AG04449 (cell line): ENCODE measurements at regions not wholly inside any gene's neighbourhood (a gene's known extent, or its start where the extent isn't known, plus 50 kb on each side); places are given as distances from the start of the nearest gene placed in this dataset.

Experiments
- CTCF ChIA-PET: fragments of 350-600 bp; formaldehyde crosslinking; extraction: SDS; loops from one replicate; lab custom pipeline; 2021; ENCODE audit warnings: antibody characterized with exemption; lab: Yijun Ruan, JAX
- POLR2A ChIA-PET: fragments of 400-600, 350-600 bp; formaldehyde crosslinking; extraction: SDS; loops from one replicate; lab custom pipeline; 2020; ENCODE audit warnings: antibody characterized with exemption, inconsistent platforms; lab: Yijun Ruan, JAX
- DNase-seq: peaks from one replicate; pipeline ENCODE4 v3.0.0-alpha.2; 2010; ENCODE audit warnings: low read depth, low spot score
- H3K4me3 ChIP-seq: 2 replicates; pipeline ENCODE4 v1.5.1; 2011; ENCODE audit warnings: low read depth, mild to moderate bottlenecking, control low read depth, low read length
- CTCF ChIP-seq: IDR thresholded peaks from one replicate; pipeline ENCODE4 v1.5.1; 2011; ENCODE audit warnings: mild to moderate bottlenecking, moderate library complexity, low read length, control low read depth, inconsistent platforms; ENCODE audit not compliant: insufficient read depth; ENCODE audit errors: missing control alignments

- no peak for DNase-seq
- H3K4me3 ChIP-seq = no peak overlapping the region
- POLR2A ChIA-PET = no interaction called here
- CTCF ChIA-PET = interaction anchor here (1.1 kb wide), 1 partner anchor 664 kb away, joined by 3 read pairs; no protein-coding TSS in a partner anchor
- TF ChIP-seq CTCF = no peak
Measured at GRCh38 chr1:106613068-106613467, 443.4 kb upstream of the PRMT6 start.

DNA sequence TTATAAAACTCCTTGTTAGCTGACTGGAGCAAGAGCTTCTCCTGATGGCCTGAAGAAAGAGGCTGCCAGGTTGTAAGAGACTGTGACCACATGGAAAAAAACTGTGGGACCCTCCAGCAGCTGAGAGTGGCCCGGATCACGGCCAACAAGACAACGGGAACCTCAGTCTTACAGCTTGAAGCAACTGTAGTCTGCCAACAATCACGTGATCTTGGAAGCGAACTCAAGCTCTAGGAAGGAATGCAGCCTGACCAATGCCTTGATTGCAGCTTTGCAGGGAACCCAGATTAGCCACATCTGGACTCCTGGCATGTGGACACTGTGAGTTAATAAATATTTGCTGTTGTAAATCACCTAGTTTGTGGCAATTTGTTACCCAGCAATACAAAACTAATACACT lies 442.6 kb upstream of the PRMT6 start:
- ChIA-PET CTCF (interaction anchor here (1.1 kb wide), 1 partner anchor 663 kb away, joined by 3 read pairs; no protein-coding TSS in a partner anchor), POLR2A (no interaction called here)
- DNase-seq = no peak
- no peak for TF ChIP-seq CTCF
- H3K4me3 ChIP-seq = no peak overlapping the region

DNA sequence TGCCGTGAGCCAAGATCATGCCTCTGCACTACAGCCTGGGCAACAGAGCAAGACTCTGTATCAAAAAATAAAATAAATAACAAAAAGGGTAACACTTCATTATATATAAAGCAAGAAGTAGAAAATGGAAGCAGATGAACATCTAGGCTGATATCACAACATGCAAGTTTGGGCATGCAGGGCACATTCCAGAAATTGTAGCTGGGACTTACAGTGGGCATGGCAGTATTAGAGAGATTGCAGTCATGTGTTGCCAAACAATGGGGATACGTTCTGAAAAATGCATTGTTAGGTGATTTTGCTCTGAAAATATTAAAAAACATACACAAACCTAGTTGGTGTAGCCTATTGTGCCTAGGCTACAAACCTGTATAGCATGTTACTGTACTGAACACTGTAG lies 441.0 kb upstream of the PRMT6 start:
- TF ChIP-seq CTCF = no peak
- H3K4me3 ChIP-seq = no peak overlapping the region
- CTCF ChIA-PET = no interaction called here
- DNase-seq = no peak
- POLR2A ChIA-PET = no interaction called here

DNA sequence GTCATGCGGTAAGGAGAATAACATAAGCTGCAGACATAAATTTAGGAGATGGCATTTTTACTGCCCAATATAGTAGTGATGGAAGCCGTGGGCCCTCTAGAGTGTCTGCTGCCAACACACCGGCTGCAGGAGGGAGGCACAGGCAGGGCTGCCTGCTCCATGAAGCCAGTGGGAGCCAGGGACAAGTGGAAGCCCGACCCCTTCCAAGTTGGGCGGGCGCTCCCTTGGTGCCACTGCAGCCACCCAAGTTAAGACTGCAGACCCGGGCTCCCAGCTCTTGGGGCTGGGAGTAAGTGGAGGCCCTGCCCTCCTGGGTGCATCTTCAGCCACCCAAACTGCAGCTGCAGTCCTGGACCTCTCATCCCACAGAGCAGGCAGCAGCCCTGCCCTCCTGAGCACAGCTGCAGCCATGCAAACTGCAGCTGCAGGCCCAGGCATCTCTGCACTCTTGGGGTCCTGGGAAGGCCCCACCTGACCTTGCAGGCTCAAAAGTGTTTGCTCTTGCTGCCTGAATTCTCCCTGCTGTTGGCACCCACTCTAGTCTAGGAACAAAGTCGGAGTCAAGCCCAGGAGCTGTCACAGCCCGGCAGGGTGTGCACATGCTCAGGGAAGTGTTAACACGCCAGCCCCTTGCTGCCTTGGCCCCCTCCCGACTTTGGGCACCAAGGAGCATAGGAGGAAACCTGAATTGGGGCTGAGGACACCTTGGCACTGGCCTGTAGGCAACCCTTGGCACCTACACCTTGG lies 437.2 kb upstream of the PRMT6 start:
- no peak for DNase-seq
- H3K4me3 ChIP-seq = no peak overlapping the region
- ChIA-PET POLR2A (no interaction called here), CTCF (no interaction called here)
- TF ChIP-seq CTCF = no peak

- CTCF ChIA-PET = no interaction called here
- POLR2A ChIA-PET = no interaction called here
- TF ChIP-seq CTCF = no peak
- H3K4me3 ChIP-seq = no peak overlapping the region
- DNase-seq = no peak
Measured at GRCh38 chr1:106619827-106620134, 436.7 kb upstream of the PRMT6 start.

DNA sequence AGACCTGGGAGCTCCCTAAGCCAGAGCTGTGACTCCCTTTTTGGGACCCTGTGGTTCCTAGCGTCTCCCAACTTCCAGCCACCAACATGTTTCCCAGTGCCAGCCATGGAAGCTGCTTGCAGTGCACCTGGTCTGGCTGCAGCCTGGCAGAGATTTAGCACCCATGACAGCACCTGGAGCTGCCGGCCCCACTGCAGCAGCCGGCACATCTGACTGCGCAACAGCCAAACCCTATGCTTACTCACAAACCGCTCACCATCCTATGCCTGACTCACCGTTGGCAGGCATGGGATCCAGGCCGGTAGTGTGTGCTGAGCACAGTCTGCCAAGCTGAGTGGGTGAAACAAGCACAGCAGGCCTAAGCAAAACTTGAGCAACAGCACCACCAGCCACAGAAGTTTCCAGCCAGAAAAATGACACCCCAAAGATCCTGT lies 435.9 kb upstream of the PRMT6 start:
- H3K4me3 ChIP-seq = no peak overlapping the region
- TF ChIP-seq CTCF = no peak
- peak; percentile 19 for DNase-seq
- POLR2A ChIA-PET = no interaction called here
- CTCF ChIA-PET = interaction anchor here (0.6 kb wide), 1 partner anchor 30 kb away, joined by 3 read pairs; no protein-coding TSS in a partner anchor
